ENCODE measurements at regions not wholly inside any gene's neighbourhood (a gene's known extent, or its start where the extent isn't known, plus 50 kb on each side); places are given as distances from the start of the nearest gene placed in this dataset.

DNA sequence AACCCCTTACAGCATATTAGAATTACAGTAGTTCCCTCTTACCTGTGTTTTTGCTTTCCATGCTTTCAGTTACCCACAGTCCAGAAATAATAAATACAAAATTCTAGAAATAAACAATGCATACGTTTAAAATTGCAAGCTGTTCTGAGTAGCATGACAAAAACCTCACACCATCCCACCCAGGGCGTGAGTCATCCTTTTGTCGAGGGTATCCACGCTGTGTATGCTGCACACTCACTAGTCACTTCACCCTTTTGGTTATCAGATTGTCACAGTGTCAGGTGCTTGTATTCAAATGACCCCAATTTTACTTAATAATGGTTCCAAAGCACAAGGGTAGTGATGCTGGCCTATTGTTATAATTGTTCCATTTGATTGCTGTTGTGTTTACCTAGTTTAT lies 72.5 kb upstream of the P3H2 start:
- WGBS, result 69% methylated on average over 4 of the region's 4 CpGs
- H3K27me3 ChIP-seq (ENCODE audit: control insufficient read depth in 4 of 4, insufficient read depth in 4 of 4, low read length in 3 of 4), result no peaks in the 10 kb centered on the region
- TF ChIP-seq RAD21 (IDR thresholded peaks at IDR 0.05) (no peak), CTCF (IDR thresholded peaks at IDR 0.05; ENCODE audit: low read depth, low read length, missing input control) (no peak), MAX (IDR thresholded peaks at IDR 0.05) (no peak), RXRA (IDR thresholded peaks at IDR 0.05) (no peak), YY1 (IDR thresholded peaks at IDR 0.05) (no peak), NR2F2 (IDR thresholded peaks at IDR 0.05) (no peak), HNF4A (conservative IDR thresholded peaks at IDR 0.05) (no peak), SP1 (IDR thresholded peaks at IDR 0.05) (no peak), TAF1 (conservative IDR thresholded peaks at IDR 0.05) (no peak), GABPA (IDR thresholded peaks at IDR 0.05 in 1 of 2, conservative IDR thresholded peaks at IDR 0.05 in 1 of 2) (no peak), FOXA2 (IDR thresholded peaks at IDR 0.05) (no peak), ATF3 (IDR thresholded peaks at IDR 0.05) (no peak), FOXA1 (IDR thresholded peaks at IDR 0.05) (no peak), EGR1 (IDR thresholded peaks at IDR 0.05; ENCODE audit: low read depth in 2 of 2) (no peak)
- TF ChIP-seq, protein P1, sequence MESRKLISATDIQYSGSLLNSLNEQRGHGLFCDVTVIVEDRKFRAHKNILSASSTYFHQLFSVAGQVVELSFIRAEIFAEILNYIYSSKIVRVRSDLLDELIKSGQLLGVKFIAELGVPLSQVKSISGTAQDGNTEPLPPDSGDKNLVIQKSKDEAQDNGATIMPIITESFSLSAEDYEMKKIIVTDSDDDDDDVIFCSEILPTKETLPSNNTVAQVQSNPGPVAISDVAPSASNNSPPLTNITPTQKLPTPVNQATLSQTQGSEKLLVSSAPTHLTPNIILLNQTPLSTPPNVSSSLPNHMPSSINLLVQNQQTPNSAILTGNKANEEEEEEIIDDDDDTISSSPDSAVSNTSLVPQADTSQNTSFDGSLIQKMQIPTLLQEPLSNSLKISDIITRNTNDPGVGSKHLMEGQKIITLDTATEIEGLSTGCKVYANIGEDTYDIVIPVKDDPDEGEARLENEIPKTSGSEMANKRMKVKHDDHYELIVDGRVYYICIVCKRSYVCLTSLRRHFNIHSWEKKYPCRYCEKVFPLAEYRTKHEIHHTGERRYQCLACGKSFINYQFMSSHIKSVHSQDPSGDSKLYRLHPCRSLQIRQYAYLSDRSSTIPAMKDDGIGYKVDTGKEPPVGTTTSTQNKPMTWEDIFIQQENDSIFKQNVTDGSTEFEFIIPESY (IDR thresholded peaks at IDR 0.05), result no peak
- no peaks in the 10 kb centered on the region for H3K9me3 ChIP-seq (ENCODE audit: control insufficient read depth in 4 of 4, low read length in 3 of 4)
- H3K27ac ChIP-seq (ENCODE audit: low read depth in 1 of 2, low read length in 2 of 2), result no peak overlapping the region
- no peak overlapping the region for H3K4me3 ChIP-seq (ENCODE audit: low read depth in 1 of 3, low read length in 3 of 3)
- H3K36me3 ChIP-seq (ENCODE audit: control insufficient read depth in 4 of 4, insufficient read depth in 3 of 4, low read depth in 1 of 4, low read length in 3 of 4), result no peaks in the 10 kb centered on the region
- H3K4me1 ChIP-seq (ENCODE audit: control insufficient read depth in 4 of 4, insufficient read depth in 4 of 4, low read length in 3 of 4), result no peaks in the 10 kb centered on the region
- no peak for DNase-seq (ENCODE audit: low spot score)
- H3K9ac ChIP-seq (ENCODE audit: low read depth in 1 of 2, low read length in 2 of 2), result no peak overlapping the region

DNA sequence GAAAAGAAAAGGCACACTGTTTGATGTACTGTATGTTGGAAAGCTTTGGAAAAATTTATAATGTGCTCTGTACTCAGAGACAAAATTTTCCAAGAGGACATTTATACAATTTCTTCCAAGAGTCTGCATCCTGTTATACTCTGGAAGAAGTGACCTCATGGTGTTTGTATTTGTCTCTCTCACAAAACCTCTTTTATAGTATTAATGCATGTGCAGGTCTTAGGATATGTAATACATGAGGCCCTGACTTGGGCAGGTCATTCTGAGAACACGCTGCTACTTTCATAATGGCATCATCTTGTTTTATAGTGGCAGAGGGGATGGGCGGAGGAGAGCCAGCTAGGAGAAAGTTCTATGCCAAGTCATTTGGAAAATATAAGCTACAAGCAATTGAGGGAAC lies 72.0 kb upstream of the P3H2 start:
- no peaks in the 10 kb centered on the region for H3K9me3 ChIP-seq (ENCODE audit: control insufficient read depth in 4 of 4, low read length in 3 of 4)
- H3K27me3 ChIP-seq (ENCODE audit: control insufficient read depth in 4 of 4, insufficient read depth in 4 of 4, low read length in 3 of 4), result no peaks in the 10 kb centered on the region
- no peaks in the 10 kb centered on the region for H3K36me3 ChIP-seq (ENCODE audit: control insufficient read depth in 4 of 4, insufficient read depth in 3 of 4, low read depth in 1 of 4, low read length in 3 of 4)
- 90% methylated on average over 2 of the region's 2 CpGs for WGBS
- no peak overlapping the region for H3K27ac ChIP-seq (ENCODE audit: low read depth in 1 of 2, low read length in 2 of 2)
- H3K9ac ChIP-seq (ENCODE audit: low read depth in 1 of 2, low read length in 2 of 2), result no peak overlapping the region
- TF ChIP-seq JUND (IDR thresholded peaks at IDR 0.05) (no peak), HNF4G (IDR thresholded peaks at IDR 0.05) (no peak), EGR1 (IDR thresholded peaks at IDR 0.05; ENCODE audit: low read depth in 2 of 2) (no peak), RXRA (IDR thresholded peaks at IDR 0.05) (no peak), YY1 (IDR thresholded peaks at IDR 0.05) (no peak), CTCF (IDR thresholded peaks at IDR 0.05; ENCODE audit: low read depth, low read length, missing input control) (no peak), ATF3 (IDR thresholded peaks at IDR 0.05) (no peak), HNF4A (conservative IDR thresholded peaks at IDR 0.05) (no peak), SP1 (IDR thresholded peaks at IDR 0.05) (no peak), TAF1 (conservative IDR thresholded peaks at IDR 0.05) (no peak), MAX (IDR thresholded peaks at IDR 0.05) (no peak), NR2F2 (IDR thresholded peaks at IDR 0.05) (no peak), FOXA2 (IDR thresholded peaks at IDR 0.05) (no peak), GABPA (IDR thresholded peaks at IDR 0.05 in 1 of 2, conservative IDR thresholded peaks at IDR 0.05 in 1 of 2) (no peak), RAD21 (IDR thresholded peaks at IDR 0.05) (no peak), FOXA1 (IDR thresholded peaks at IDR 0.05) (no peak)
- TF ChIP-seq, protein P2, sequence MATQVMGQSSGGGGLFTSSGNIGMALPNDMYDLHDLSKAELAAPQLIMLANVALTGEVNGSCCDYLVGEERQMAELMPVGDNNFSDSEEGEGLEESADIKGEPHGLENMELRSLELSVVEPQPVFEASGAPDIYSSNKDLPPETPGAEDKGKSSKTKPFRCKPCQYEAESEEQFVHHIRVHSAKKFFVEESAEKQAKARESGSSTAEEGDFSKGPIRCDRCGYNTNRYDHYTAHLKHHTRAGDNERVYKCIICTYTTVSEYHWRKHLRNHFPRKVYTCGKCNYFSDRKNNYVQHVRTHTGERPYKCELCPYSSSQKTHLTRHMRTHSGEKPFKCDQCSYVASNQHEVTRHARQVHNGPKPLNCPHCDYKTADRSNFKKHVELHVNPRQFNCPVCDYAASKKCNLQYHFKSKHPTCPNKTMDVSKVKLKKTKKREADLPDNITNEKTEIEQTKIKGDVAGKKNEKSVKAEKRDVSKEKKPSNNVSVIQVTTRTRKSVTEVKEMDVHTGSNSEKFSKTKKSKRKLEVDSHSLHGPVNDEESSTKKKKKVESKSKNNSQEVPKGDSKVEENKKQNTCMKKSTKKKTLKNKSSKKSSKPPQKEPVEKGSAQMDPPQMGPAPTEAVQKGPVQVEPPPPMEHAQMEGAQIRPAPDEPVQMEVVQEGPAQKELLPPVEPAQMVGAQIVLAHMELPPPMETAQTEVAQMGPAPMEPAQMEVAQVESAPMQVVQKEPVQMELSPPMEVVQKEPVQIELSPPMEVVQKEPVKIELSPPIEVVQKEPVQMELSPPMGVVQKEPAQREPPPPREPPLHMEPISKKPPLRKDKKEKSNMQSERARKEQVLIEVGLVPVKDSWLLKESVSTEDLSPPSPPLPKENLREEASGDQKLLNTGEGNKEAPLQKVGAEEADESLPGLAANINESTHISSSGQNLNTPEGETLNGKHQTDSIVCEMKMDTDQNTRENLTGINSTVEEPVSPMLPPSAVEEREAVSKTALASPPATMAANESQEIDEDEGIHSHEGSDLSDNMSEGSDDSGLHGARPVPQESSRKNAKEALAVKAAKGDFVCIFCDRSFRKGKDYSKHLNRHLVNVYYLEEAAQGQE (IDR thresholded peaks at IDR 0.05), result no peak
- TF ChIP-seq, protein P1 (IDR thresholded peaks at IDR 0.05), result no peak
- H3K4me3 ChIP-seq (ENCODE audit: low read depth in 1 of 3, low read length in 3 of 3), result no peak overlapping the region
- no peaks in the 10 kb centered on the region for H3K4me1 ChIP-seq (ENCODE audit: control insufficient read depth in 4 of 4, insufficient read depth in 4 of 4, low read length in 3 of 4)
- no peak for DNase-seq (ENCODE audit: low spot score)
